RWPE2 (cell line): ENCODE measurements at regions not wholly inside any gene's neighbourhood (a gene's known extent, or its start where the extent isn't known, plus 50 kb on each side); places are given as distances from the start of the nearest gene placed in this dataset.
"Not testable (repeated sequence)": the region's sequence is repeated elsewhere in the genome, so short reads cannot be mapped to it uniquely, and the experiment has no call there.

Experiments
- ATAC-seq: fragments of 200-7000 bp; cut with Tn5 transposase; 3 replicates; pipeline ENCODE4 v1.9.1; 2021; ENCODE audit warnings: low read depth
- DNase-seq: peaks from one replicate; pipeline ENCODE4 v3.0.0-alpha.2; 2020; ENCODE audit warnings: low spot score
- H3K27ac ChIP-seq: fragments of 450-650 bp; 2 replicates; pipeline ENCODE4 v1.5.1; 2017; ENCODE audit warnings: mild to moderate bottlenecking; ENCODE audit not compliant: poor library complexity, severe bottlenecking
- H3K27me3 ChIP-seq: fragments of 250-450 bp; sonication (Bioruptor Pico); 2 replicates; pipeline ENCODE4 v1.5.1; 2021; ENCODE audit warnings: mild to moderate bottlenecking, moderate library complexity; ENCODE audit not compliant: insufficient read depth, poor library complexity, severe bottlenecking
- H3K36me3 ChIP-seq: fragments of 250-450 bp; sonication (Bioruptor Pico); 2 replicates; pipeline ENCODE4 v1.5.1; 2020; ENCODE audit warnings: low read depth, mild to moderate bottlenecking, moderate library complexity
- H3K4me1 ChIP-seq: fragments of 250-450 bp; sonication (Bioruptor Pico); 2 replicates; pipeline ENCODE4 v1.5.1; 2021; ENCODE audit warnings: mild to moderate bottlenecking, moderate library complexity; ENCODE audit not compliant: insufficient read depth, poor library complexity, severe bottlenecking
- H3K4me3 ChIP-seq: fragments of 250-450 bp; sonication (Bioruptor Pico); 2 replicates; pipeline ENCODE4 v1.5.1; 2021; ENCODE audit warnings: mild to moderate bottlenecking, moderate library complexity; ENCODE audit not compliant: severe bottlenecking
- H3K9me3 ChIP-seq: fragments of 250-450 bp; sonication (Bioruptor Pico); 2 replicates; pipeline ENCODE4 v1.5.1; 2021; ENCODE audit warnings: mild to moderate bottlenecking, moderate library complexity; ENCODE audit not compliant: severe bottlenecking
- CTCF ChIP-seq: fragments of 450-650 bp; IDR thresholded peaks from one replicate; pipeline ENCODE4 v1.5.1; 2017; ENCODE audit warnings: mild to moderate bottlenecking, moderate library complexity; ENCODE audit not compliant: poor library complexity, severe bottlenecking

GRCh38 chr10:61263518-61263917 lies 189.7 kb downstream of the TMEM26 start:
- no peak overlapping the region for H3K4me3 ChIP-seq
- no peak for DNase-seq
- peaks cover 3% of the 10 kb centered on the region for H3K27me3 ChIP-seq
- H3K27ac ChIP-seq: no peak overlapping the region
- no peaks in the 10 kb centered on the region for H3K9me3 ChIP-seq
- H3K36me3 ChIP-seq: no peaks in the 10 kb centered on the region
- ATAC-seq: no peak
- TF ChIP-seq CTCF: no peak
- no peaks in the 10 kb centered on the region for H3K4me1 ChIP-seq

GRCh38 chr10:61262486-61263261 lies 190.5 kb downstream of the TMEM26 start:
- Histone ChIP-seq H3K27ac (no peak overlapping the region), H3K27me3 (peaks cover 3% of the 10 kb centered on the region), H3K36me3 (no peaks in the 10 kb centered on the region), H3K9me3 (no peaks in the 10 kb centered on the region), H3K4me1 (no peaks in the 10 kb centered on the region), H3K4me3 (no peak overlapping the region)
- DNase-seq (no peak), ATAC-seq (no peak)
- no peak for TF ChIP-seq CTCF

GRCh38 chr10:61257956-61258496 lies 195.2 kb downstream of the TMEM26 start:
- DNase-seq: no peak
- peaks cover 3% of the 10 kb centered on the region for H3K27me3 ChIP-seq
- no peak for ATAC-seq

DNA sequence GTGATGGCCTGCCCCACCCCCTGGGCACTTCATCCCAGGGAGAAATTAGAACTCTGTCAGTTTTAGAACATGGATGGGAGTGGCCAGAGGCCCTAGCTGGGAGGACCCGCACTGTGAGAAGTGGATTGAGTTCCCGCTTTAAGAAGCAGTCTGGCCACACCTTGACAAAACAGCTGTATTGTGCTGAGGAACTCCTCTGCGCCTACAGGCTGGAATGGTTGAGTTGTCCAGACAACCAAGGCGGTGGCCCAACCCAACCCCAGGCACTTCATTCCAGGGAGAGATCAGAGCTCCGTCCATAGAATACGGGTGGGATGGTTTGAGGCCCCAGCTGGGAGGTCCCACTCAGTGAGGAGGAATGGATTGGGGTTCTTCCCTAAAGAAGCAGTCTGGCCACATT lies 196.0 kb downstream of the TMEM26 start:
- H3K9me3 ChIP-seq: no peaks in the 10 kb centered on the region
- no peaks in the 10 kb centered on the region for H3K36me3 ChIP-seq
- peaks cover 3% of the 10 kb centered on the region for H3K27me3 ChIP-seq
- TF ChIP-seq CTCF: no peak
- H3K4me1 ChIP-seq: no peaks in the 10 kb centered on the region
- H3K4me3 ChIP-seq: no peak overlapping the region
- no peak overlapping the region for H3K27ac ChIP-seq
- ATAC-seq: no peak
- DNase-seq: no peak

More at GRCh38 chr10:61257956-61258496, 195.2 kb downstream of the TMEM26 start:
- Histone ChIP-seq H3K4me1 (no peaks in the 10 kb centered on the region), H3K9me3 (no peaks in the 10 kb centered on the region), H3K4me3 (no peak overlapping the region), H3K27ac (no peak overlapping the region), H3K36me3 (no peaks in the 10 kb centered on the region)
- no peak for TF ChIP-seq CTCF

DNA sequence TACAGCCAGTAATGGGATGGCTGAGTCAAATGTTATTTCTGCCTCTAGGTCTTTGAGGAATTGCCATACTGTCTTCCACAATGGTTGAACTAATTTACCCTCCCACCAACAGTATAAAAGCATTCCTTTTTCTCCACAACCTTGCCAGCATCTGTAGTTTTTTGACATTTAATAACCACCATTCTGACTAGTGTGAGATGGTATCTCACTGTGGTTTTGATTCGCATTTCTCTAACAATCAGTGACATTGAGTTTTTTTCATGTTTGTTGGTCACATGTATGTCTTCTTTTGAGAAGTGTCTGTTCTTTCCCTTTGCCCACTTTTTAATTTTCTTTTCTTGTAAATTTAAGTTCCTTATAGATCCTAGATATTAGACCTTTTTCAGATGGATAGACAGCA lies 200.9 kb downstream of the TMEM26 start:
- H3K4me3 ChIP-seq, DNase-seq, H3K4me1 ChIP-seq, ATAC-seq, H3K9me3 ChIP-seq, H3K36me3 ChIP-seq, H3K27ac ChIP-seq, H3K27me3 ChIP-seq: not testable (repeated sequence)
